Peyer's patch (tissue), 4 donors: ENCODE measurements at regions not wholly inside any gene's neighbourhood (a gene's known extent, or its start where the extent isn't known, plus 50 kb on each side); places are given as distances from the start of the nearest gene placed in this dataset.
"Not testable (repeated sequence)": the region's sequence is repeated elsewhere in the genome, so short reads cannot be mapped to it uniquely, and the experiment has no call there.

Experiments used
- DNase-seq, 3 donors: peaks; one replicate each; pipeline ENCODE4 v3.0.0-alpha.2; 2017 to 2019
- H3K27ac ChIP-seq, 4 donors: fragments of 200-600 bp; sonication (generic); one replicate each; pipeline ENCODE4 v1.5.1; 2016 to 2019
- H3K27me3 ChIP-seq, 2 donors: fragments of 200-600 bp; sonication (generic); one replicate each; pipeline ENCODE4 v1.5.1; 2019
- H3K36me3 ChIP-seq, 3 donors: fragments of 200-600 bp; sonication (generic); one replicate each; pipeline ENCODE4 v1.5.1; 2016 to 2019
- H3K4me1 ChIP-seq, 4 donors: fragments of 200-600 bp; sonication (generic); one replicate each; pipeline ENCODE4 v1.5.1; 2016 to 2019
- H3K4me3 ChIP-seq, 4 donors: fragments of 200-600 bp; sonication (generic); 1 replicate in 3 of 4; 2 replicates in 1 of 4; pipeline ENCODE4 v1.5.1; 2016 to 2019; ENCODE audit warnings: mild to moderate bottlenecking in 1 of 4
- H3K9me3 ChIP-seq, 4 donors: fragments of 200-600 bp; sonication (generic); one replicate each; pipeline ENCODE4 v1.5.1; 2016 to 2019; ENCODE audit warnings: mild to moderate bottlenecking in 1 of 4
- CTCF ChIP-seq, 6 experiments: fragments of 450-650 bp in 4 of 6; fragments of 200-600 bp in 2 of 6; sonication (generic) in 1 of 6; IDR thresholded peaks; one replicate each; pipeline ENCODE4 v1.5.1; 2017 to 2019; ENCODE audit warnings: antibody characterized with exemption in 6 of 6, mild to moderate bottlenecking in 3 of 6, moderate library complexity in 1 of 6
- POLR2A ChIP-seq, 2 donors: fragments of 450-650 bp; IDR thresholded peaks; one replicate each; pipeline ENCODE4 v1.5.1; 2017; ENCODE audit warnings: antibody characterized with exemption in 2 of 2, mild to moderate bottlenecking in 2 of 2, moderate library complexity in 2 of 2

DNA sequence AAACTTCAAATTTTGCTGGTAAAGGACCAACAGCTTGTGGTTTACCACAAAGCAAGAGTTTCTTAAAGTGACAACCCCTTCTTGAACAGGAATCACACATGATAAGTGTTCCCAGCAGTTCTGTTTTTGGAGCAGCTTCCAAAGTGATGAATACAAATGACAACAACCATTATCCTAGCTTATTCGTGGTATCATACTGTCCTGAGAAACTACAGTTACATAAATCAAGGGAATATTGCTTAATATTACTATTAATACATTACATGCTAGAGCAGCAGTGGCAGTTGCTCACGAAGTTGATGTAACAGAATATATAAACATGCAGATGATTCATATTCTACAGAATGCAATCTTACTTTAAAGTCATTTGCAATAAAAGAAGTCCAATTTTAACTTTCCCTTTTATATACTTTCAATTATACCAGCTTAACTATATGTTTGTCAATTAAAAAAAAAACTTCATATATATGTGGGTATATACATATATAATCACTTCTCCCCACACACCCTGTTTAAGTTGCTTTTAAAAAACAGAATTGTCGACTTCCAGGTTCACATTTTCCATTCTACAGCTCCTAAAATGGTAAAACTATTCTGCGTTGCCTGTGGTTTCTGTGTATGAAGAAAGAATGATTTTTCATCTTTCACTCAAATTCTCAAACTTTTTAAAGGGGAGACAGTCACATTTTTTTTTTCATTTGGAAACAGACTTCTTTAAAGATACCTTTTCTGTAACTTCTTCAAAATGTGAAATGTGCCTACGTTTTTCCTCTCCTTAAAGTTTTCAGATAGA lies 713.6 kb downstream of the TDRD15 start:
- no peak for DNase-seq
- H3K4me3 ChIP-seq = no peak overlapping the region
- no peaks in the 10 kb centered on the region for H3K36me3 ChIP-seq
- H3K9me3 ChIP-seq = no peaks in the 10 kb centered on the region
- H3K27ac ChIP-seq = no peak overlapping the region
- H3K27me3 ChIP-seq = no peaks in the 10 kb centered on the region
- no peak for TF ChIP-seq POLR2A (IDR thresholded peaks at IDR 0.05)
- TF ChIP-seq CTCF (IDR thresholded peaks at IDR 0.05) = no peak
- no peaks in the 10 kb centered on the region for H3K4me1 ChIP-seq

DNA sequence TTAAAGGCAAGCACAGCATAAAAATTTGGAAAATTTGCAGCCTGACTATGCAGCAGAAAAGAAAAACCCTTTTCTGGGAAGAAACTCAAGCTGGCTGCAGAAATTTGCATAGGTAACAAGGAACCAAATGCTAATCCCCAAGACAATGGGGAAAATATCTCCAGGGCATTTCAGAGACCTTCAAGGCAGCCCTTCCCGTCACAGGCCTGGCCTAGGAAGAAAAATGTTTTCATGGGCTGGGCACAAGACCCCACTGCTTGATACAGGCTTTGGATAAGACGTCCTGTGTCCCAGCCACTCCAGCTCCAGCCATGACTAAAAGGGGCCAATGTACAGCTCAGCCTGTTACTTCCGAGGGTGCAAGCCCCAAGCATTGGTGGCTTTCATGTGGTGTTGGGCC lies 717.6 kb downstream of the TDRD15 start:
- no peak overlapping the region for H3K4me3 ChIP-seq

DNA sequence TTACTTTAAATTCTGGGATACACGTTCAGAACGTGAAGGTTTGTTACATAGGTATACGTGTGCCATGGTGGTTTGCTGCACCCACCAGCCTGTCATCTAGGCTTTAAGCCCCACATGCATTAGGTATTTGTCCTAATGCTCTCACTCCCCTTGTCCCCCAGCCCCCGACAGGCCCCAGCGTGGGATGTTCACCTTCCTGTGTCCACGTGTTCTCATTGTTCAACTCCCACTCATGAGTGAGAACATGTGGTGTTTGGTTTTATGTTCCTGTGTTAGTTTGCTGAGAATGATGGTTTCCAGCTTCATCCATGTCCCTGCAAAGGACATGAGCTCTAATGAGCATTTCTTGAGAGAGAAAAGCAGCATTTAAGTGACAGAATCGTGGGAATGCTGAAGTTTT lies 726.6 kb downstream of the TDRD15 start:
- H3K36me3 ChIP-seq, H3K27ac ChIP-seq, H3K27me3 ChIP-seq: not testable (repeated sequence)

More for the DNA sequence above, 717.6 kb downstream of the TDRD15 start:
- Histone ChIP-seq H3K36me3 (no peaks in the 10 kb centered on the region), H3K27me3 (no peaks in the 10 kb centered on the region), H3K27ac (no peak overlapping the region), H3K9me3 (no peaks in the 10 kb centered on the region), H3K4me1 (no peaks in the 10 kb centered on the region)
- no peak for TF ChIP-seq POLR2A (IDR thresholded peaks at IDR 0.05)
- TF ChIP-seq CTCF (IDR thresholded peaks at IDR 0.05) = no peak
- DNase-seq = no peak

DNA sequence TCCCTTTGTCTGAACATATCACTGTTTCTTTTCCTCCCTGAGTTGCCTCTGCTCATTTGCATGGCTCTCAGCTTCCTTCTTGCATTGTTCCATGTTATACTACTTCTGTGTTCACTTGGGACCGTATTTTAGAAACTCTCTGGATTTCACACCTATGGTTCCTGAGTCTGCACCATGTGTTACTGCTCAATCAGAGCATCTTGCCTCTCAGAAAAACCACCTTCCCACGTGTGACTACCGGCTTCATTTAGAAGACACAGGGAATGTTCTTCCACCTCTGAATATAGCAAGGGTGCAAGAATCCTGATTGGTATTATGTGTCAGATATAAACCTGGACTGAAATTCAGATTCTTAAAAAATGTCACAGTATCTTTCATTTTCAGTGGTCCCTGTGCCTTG lies 731.2 kb downstream of the TDRD15 start:
- no peak overlapping the region for H3K4me3 ChIP-seq
- no peak for DNase-seq
- no peak overlapping the region for H3K27ac ChIP-seq
- H3K27me3 ChIP-seq = no peaks in the 10 kb centered on the region
- H3K4me1 ChIP-seq = no peaks in the 10 kb centered on the region
- no peaks in the 10 kb centered on the region for H3K9me3 ChIP-seq
- no peaks in the 10 kb centered on the region for H3K36me3 ChIP-seq
- TF ChIP-seq CTCF (IDR thresholded peaks at IDR 0.05) = no peak
- no peak for TF ChIP-seq POLR2A (IDR thresholded peaks at IDR 0.05)

More for the DNA sequence above, 726.6 kb downstream of the TDRD15 start:
- not testable (repeated sequence) for H3K4me1 ChIP-seq, H3K9me3 ChIP-seq, H3K4me3 ChIP-seq, DNase-seq

DNA sequence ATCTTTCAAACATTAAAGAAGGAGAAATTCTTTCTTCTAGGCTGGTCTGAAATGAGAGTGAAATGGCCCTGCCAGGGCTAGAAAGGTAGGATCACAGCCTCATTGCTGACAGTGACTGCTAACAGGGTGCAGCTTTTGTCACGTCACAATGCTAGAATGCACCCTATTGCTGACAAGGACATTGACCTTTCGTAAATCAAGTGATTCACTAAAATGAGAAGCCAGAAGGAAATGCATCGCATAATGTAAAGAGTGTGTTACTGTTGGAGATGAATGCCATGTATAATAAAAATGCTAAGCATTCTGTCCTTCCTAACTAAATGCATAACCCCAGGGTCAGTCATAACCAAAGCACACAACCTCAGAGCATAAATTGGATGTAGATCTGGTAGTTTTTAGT lies 732.9 kb downstream of the TDRD15 start:
- Histone ChIP-seq H3K4me1 (no peaks in the 10 kb centered on the region), H3K4me3 (no peak overlapping the region), H3K27me3 (no peaks in the 10 kb centered on the region), H3K9me3 (no peaks in the 10 kb centered on the region), H3K36me3 (no peaks in the 10 kb centered on the region), H3K27ac (no peak overlapping the region)
- no peak for DNase-seq
- TF ChIP-seq POLR2A (IDR thresholded peaks at IDR 0.05) (no peak), CTCF (IDR thresholded peaks at IDR 0.05) (no peak)

- no peak for DNase-seq
- Histone ChIP-seq H3K4me3 (no peak overlapping the region), H3K4me1 (no peaks in the 10 kb centered on the region), H3K27ac (no peak overlapping the region), H3K9me3 (peaks cover 0 to under 1% (median 0%) of the 10 kb centered on the region in 4 donors), H3K36me3 (no peaks in the 10 kb centered on the region), H3K27me3 (no peaks in the 10 kb centered on the region)
- TF ChIP-seq CTCF (IDR thresholded peaks at IDR 0.05) (no peak), POLR2A (IDR thresholded peaks at IDR 0.05) (no peak)
Measured at GRCh38 chr2:21860907-21861306, 737.1 kb downstream of the TDRD15 start.
